ENCODE measurements at regions not wholly inside any gene's neighbourhood (a gene's known extent, or its start where the extent isn't known, plus 50 kb on each side); places are given as distances from the start of the nearest gene placed in this dataset.

GRCh38 chr5:4339949-4340348 is 744.3 kb downstream of the IRX1 start:
- no peak overlapping the region for H2AFZ ChIP-seq

DNA sequence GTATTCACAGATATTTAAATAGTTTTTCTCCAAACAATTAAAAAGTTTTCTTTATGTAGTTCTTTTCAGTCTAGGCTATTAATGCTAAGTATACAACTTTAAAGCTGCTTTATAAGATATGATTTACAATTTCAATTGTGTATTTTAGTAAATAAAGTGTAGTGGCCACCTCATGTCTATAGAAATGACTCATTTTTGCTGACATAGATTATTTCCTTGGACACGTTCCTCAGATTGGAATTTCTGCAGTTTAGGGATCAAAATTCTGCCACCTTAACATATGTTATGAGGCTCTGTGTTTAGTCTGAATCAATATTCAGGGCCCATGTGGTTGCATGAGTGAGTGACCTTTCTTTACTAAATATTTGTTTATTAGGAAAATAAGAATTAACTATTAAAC is 750.2 kb downstream of the IRX1 start:
- no peaks in the 10 kb centered on the region for H3K79me2 ChIP-seq
- H3K9me3 ChIP-seq (ENCODE audit: control insufficient read depth, low read length) = no peaks in the 10 kb centered on the region
- H3K36me3 ChIP-seq (ENCODE audit: control insufficient read depth, insufficient read depth, low read length) = no peaks in the 10 kb centered on the region
- no peak overlapping the region for H2AFZ ChIP-seq
- H3K27me3 ChIP-seq (ENCODE audit: control insufficient read depth, insufficient read depth, low read length) = no peaks in the 10 kb centered on the region
- no peak overlapping the region for H3K27ac ChIP-seq
- H3K4me1 ChIP-seq = no peaks in the 10 kb centered on the region
- TF ChIP-seq CTCF (IDR thresholded peaks at IDR 0.05) = no peak
- H3K4me3 ChIP-seq (ENCODE audit: low read depth, low read length) = no peak overlapping the region
- no peak overlapping the region for H3K9ac ChIP-seq
- no peak overlapping the region for H3K4me2 ChIP-seq (ENCODE audit: low read length)

More at GRCh38 chr5:4339949-4340348, 744.3 kb downstream of the IRX1 start:
- Histone ChIP-seq H3K4me2 (ENCODE audit: low read length) (no peak overlapping the region), H3K4me3 (ENCODE audit: low read depth, low read length) (no peak overlapping the region), H3K36me3 (ENCODE audit: control insufficient read depth, insufficient read depth, low read length) (no peaks in the 10 kb centered on the region), H3K27ac (no peak overlapping the region), H3K9me3 (ENCODE audit: control insufficient read depth, low read length) (no peaks in the 10 kb centered on the region), H3K79me2 (no peaks in the 10 kb centered on the region), H3K27me3 (ENCODE audit: control insufficient read depth, insufficient read depth, low read length) (no peaks in the 10 kb centered on the region), H3K9ac (no peak overlapping the region), H3K4me1 (no peaks in the 10 kb centered on the region)
- TF ChIP-seq CTCF (IDR thresholded peaks at IDR 0.05) = no peak

DNA sequence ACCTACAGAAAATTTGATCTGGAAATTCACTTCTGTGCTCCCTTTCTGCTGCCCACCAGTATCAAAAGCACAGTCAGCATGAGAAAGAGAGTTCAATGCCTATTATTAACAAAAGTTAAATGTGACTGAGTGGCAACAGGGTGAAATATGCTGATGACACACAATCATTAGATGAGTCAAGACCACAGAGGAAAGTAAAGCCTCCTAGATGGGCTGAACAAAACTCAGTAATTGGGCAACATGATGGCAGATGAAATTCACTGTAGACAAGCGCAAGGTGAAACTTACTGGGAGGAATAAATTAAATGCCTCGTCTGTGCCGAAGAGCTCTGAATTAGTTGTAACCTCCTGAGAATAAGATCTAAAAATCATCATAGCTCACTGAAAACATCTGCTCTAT is 752.8 kb downstream of the IRX1 start:
- no peaks in the 10 kb centered on the region for H3K4me1 ChIP-seq
- no peak overlapping the region for H3K4me3 ChIP-seq (ENCODE audit: low read depth, low read length)
- no peaks in the 10 kb centered on the region for H3K9me3 ChIP-seq (ENCODE audit: control insufficient read depth, low read length)
- H3K27ac ChIP-seq = no peak overlapping the region
- TF ChIP-seq CTCF (IDR thresholded peaks at IDR 0.05) = no peak
- no peaks in the 10 kb centered on the region for H3K27me3 ChIP-seq (ENCODE audit: control insufficient read depth, insufficient read depth, low read length)
- H3K4me2 ChIP-seq (ENCODE audit: low read length) = no peak overlapping the region
- no peaks in the 10 kb centered on the region for H3K36me3 ChIP-seq (ENCODE audit: control insufficient read depth, insufficient read depth, low read length)
- no peak overlapping the region for H2AFZ ChIP-seq
- no peak overlapping the region for H3K9ac ChIP-seq
- H3K79me2 ChIP-seq = no peaks in the 10 kb centered on the region

DNA sequence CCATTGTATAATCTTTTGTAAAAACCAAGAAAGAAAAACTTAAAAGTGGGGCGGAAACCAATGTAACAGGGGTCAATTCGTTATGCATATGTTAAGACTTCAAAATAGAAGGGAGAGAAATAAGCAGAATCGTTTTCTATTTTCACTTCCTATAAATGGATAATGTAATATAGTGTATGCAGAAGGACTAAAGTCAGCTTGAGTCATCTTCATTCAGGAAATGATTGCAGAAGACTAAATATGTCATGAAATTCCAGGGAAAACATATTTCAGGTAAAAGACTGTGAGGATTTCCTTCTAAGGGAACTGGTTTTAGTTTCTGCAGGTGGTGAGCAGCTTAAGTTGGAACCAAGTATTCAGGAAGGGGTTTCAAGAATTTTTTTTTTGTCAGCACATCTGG is 753.3 kb downstream of the IRX1 start:
- Histone ChIP-seq H3K9ac (no peak overlapping the region), H2AFZ (no peak overlapping the region), H3K4me1 (no peaks in the 10 kb centered on the region), H3K27me3 (ENCODE audit: control insufficient read depth, insufficient read depth, low read length) (no peaks in the 10 kb centered on the region), H3K36me3 (ENCODE audit: control insufficient read depth, insufficient read depth, low read length) (no peaks in the 10 kb centered on the region), H3K4me3 (ENCODE audit: low read depth, low read length) (no peak overlapping the region), H3K9me3 (ENCODE audit: control insufficient read depth, low read length) (no peaks in the 10 kb centered on the region), H3K27ac (no peak overlapping the region), H3K79me2 (no peaks in the 10 kb centered on the region), H3K4me2 (ENCODE audit: low read length) (no peak overlapping the region)
- TF ChIP-seq CTCF (IDR thresholded peaks at IDR 0.05) = no peak

DNA sequence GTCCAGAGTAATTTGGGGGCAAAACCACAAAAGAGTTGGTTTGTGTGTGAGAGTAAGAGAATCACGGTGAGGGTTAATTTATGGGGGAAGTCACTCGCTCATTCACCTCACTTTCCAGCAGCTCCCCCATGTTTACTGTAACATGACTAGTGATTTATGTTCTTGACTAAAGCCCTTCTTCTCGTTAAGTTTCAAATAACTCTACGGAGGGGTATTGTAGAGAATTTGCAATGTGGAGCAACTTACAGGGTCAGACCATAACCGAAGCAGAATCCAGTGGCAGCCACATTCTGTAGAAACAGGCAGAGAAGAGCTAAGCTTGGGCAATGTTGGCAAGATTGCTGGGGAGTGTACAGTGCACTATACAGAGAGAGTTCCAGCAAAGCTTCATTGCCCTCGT is 760.6 kb downstream of the IRX1 start:
- Histone ChIP-seq H3K79me2 (no peaks in the 10 kb centered on the region), H3K4me3 (ENCODE audit: low read depth, low read length) (no peak overlapping the region), H3K36me3 (ENCODE audit: control insufficient read depth, insufficient read depth, low read length) (no peaks in the 10 kb centered on the region), H3K27ac (no peak overlapping the region), H2AFZ (no peak overlapping the region), H3K9ac (no peak overlapping the region), H3K27me3 (ENCODE audit: control insufficient read depth, insufficient read depth, low read length) (no peaks in the 10 kb centered on the region), H3K9me3 (ENCODE audit: control insufficient read depth, low read length) (no peaks in the 10 kb centered on the region), H3K4me2 (ENCODE audit: low read length) (no peak overlapping the region), H3K4me1 (no peaks in the 10 kb centered on the region)
- TF ChIP-seq CTCF (IDR thresholded peaks at IDR 0.05) = no peak
